ENCODE measurements at regions not wholly inside any gene's neighbourhood (a gene's known extent, or its start where the extent isn't known, plus 50 kb on each side); places are given as distances from the start of the nearest gene placed in this dataset.

DNA sequence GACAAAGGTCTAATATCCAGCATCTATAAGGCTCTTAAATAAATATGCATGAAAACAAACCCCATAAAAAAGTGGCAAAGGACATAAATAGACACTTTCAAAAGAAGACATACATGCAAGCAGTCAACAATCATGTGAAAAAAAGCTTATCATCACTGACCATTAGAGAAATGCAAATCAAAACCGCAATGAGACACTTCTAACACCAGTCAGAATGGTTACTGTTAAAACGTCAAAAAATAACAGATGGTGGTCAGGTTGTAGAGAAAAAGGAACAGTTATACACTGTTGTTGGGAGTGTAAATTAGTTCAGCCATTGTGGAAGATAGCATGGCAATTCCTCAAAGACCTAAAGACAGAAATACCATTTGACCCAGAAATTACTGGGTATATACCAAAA lies 440.7 kb upstream of the KCNMB2 start:
- intact Hi-C loops (cut with DNase I): no loop called here
- no peak overlapping the region for H3K27ac ChIP-seq
- WGBS, 2 donors: 92 to 96% methylated on average over 2 of the region's 2 CpGs
- H3K27me3 ChIP-seq: no peaks in the 10 kb centered on the region
- no peak overlapping the region for H3K4me3 ChIP-seq
- no peaks in the 10 kb centered on the region for H3K36me3 ChIP-seq
- H3K9me3 ChIP-seq: peaks cover 0 to 4% (median 0%) of the 10 kb centered on the region in 4 donors
- no peak for DNase-seq
- TF ChIP-seq, protein P1, sequence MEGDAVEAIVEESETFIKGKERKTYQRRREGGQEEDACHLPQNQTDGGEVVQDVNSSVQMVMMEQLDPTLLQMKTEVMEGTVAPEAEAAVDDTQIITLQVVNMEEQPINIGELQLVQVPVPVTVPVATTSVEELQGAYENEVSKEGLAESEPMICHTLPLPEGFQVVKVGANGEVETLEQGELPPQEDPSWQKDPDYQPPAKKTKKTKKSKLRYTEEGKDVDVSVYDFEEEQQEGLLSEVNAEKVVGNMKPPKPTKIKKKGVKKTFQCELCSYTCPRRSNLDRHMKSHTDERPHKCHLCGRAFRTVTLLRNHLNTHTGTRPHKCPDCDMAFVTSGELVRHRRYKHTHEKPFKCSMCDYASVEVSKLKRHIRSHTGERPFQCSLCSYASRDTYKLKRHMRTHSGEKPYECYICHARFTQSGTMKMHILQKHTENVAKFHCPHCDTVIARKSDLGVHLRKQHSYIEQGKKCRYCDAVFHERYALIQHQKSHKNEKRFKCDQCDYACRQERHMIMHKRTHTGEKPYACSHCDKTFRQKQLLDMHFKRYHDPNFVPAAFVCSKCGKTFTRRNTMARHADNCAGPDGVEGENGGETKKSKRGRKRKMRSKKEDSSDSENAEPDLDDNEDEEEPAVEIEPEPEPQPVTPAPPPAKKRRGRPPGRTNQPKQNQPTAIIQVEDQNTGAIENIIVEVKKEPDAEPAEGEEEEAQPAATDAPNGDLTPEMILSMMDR (IDR thresholded peaks at IDR 0.05): no peak
- TF ChIP-seq EP300 (IDR thresholded peaks at IDR 0.05): no peak
- TF ChIP-seq POLR2AphosphoS5 (IDR thresholded peaks at IDR 0.05): no peak
- TF ChIP-seq POLR2A (IDR thresholded peaks at IDR 0.05): no peak
- H3K4me1 ChIP-seq: peaks cover 0 to 6% (median under 1%) of the 10 kb centered on the region in 4 donors

DNA sequence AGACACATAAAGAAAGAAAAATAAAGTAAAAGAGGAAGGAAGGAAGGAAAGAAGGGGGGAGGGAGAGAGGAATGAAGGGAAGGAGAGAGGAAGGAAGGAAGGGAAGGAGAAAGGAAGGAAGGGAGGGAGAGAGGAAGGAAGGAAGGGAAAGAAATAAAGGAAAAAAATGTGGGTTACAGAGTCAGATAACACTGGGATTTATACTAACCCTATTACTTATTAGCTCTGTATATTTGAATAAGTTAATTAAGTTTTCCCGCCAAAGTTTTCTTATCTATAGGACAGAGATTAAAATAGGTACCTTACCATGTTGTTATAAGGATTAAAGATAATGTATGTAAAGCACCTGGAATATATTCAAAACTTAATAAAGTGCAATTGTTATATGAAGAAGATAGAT lies 439.3 kb upstream of the KCNMB2 start:
- DNase-seq: no peak
- Histone ChIP-seq H3K36me3 (no peaks in the 10 kb centered on the region), H3K4me1 (peaks cover 0 to 15% (median 7%) of the 10 kb centered on the region in 4 donors), H3K27ac (no peak overlapping the region), H3K27me3 (no peaks in the 10 kb centered on the region), H3K4me3 (no peak overlapping the region), H3K9me3 (peaks cover 0 to 4% (median 0%) of the 10 kb centered on the region in 4 donors)
- no peak for TF ChIP-seq POLR2A (IDR thresholded peaks at IDR 0.05)
- TF ChIP-seq, protein P1 (IDR thresholded peaks at IDR 0.05): no peak
- TF ChIP-seq POLR2AphosphoS5 (IDR thresholded peaks at IDR 0.05): no peak
- no peak for TF ChIP-seq EP300 (IDR thresholded peaks at IDR 0.05)
- 98% methylated on average over 1 of the region's 1 CpG for WGBS, 2 donors
- intact Hi-C loops (cut with DNase I): no loop called here

DNA sequence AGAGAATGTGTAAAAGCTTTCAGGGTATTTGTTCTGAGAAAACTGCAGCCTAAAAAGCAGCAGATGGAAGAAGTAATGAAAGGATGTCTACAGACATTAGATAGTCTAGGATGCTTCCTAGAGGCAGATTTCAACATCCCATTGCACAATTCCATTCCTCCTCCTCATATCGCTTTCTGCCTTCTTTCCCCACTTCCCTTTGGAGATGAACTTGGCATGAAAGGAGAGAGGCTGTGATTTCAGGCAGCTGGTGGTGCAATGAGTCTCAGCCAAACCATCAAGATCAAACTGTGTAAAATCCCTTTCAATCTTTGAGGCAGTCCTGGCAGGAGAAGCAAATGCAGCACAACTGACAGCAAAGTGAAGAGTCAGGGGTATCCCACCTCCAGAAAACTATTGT lies 438.7 kb upstream of the KCNMB2 start:
- TF ChIP-seq POLR2A (IDR thresholded peaks at IDR 0.05) (no peak), EP300 (IDR thresholded peaks at IDR 0.05) (no peak), POLR2AphosphoS5 (IDR thresholded peaks at IDR 0.05) (peak; percentile 56 to 74 (median 63))
- TF ChIP-seq, protein P1 (IDR thresholded peaks at IDR 0.05): no peak
- Histone ChIP-seq H3K36me3 (no peaks in the 10 kb centered on the region), H3K27me3 (no peaks in the 10 kb centered on the region), H3K4me3 (no peak overlapping the region), H3K27ac (peak overlapping the region in 3 of 4 donors; percentile 1 to 25 (median 4)), H3K9me3 (peaks cover 0 to 4% (median 0%) of the 10 kb centered on the region in 4 donors), H3K4me1 (peaks cover 0 to 20% (median 9%) of the 10 kb centered on the region in 4 donors)
- 71 to 84% methylated on average over 1 of the region's 1 CpG for WGBS, 2 donors
- no peak for DNase-seq
- intact Hi-C loops (cut with DNase I): no loop called here

DNA sequence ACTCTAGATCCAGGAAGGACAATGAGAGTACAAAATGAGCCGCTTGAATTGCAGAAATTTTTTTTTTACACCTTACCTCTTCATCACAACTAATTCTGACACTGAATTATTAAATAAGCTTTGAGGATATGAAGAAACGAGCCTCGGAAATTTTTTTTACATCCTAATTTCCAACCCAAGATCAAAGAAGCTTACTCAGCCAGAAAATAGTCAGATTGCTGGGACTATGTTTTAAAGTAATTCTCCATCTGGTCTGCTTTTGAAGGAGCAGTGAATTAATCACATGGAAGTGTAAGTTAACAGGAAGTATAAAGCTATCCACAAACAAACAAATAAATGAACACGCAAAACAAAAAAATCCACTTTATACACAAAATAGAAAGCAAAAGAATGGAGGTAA lies 437.0 kb upstream of the KCNMB2 start:
- TF ChIP-seq EP300 (IDR thresholded peaks at IDR 0.05): no peak
- TF ChIP-seq, protein P1 (IDR thresholded peaks at IDR 0.05): no peak
- TF ChIP-seq POLR2A (IDR thresholded peaks at IDR 0.05): no peak
- TF ChIP-seq POLR2AphosphoS5 (IDR thresholded peaks at IDR 0.05): no peak
- Histone ChIP-seq H3K4me1 (peaks cover 0 to 30% (median 18%) of the 10 kb centered on the region in 4 donors), H3K9me3 (peaks cover 0 to 3% (median 0%) of the 10 kb centered on the region in 4 donors), H3K27ac (no peak overlapping the region), H3K27me3 (no peaks in the 10 kb centered on the region), H3K4me3 (no peak overlapping the region), H3K36me3 (no peaks in the 10 kb centered on the region)
- no peak for DNase-seq
- intact Hi-C loops (cut with DNase I): no loop called here
- 95 to 97% methylated on average over 4 of the region's 4 CpGs for WGBS, 2 donors

DNA sequence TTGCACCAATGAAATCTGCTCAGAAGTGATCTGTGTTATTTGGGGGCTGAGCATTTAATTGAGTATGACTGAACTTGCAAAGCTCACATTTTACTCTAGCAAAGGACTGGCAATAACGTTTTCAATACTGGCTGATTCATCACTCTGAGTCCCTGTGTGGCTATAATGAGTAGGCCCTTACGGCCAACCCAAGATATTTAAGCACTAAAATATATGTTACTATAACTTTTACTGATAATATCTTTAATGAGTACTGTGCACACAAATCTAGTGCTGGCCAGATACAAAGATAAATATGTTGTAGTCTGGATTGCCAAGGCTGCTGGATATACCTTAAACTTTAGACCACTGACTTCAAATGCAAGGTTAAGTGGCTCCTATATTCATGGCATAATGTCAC lies 436.4 kb upstream of the KCNMB2 start:
- 61 to 72% methylated on average over 2 of the region's 2 CpGs for WGBS, 2 donors
- Histone ChIP-seq H3K4me3 (no peak overlapping the region), H3K27ac (no peak overlapping the region), H3K36me3 (no peaks in the 10 kb centered on the region), H3K4me1 (peaks cover 0 to 30% (median 18%) of the 10 kb centered on the region in 4 donors), H3K27me3 (no peaks in the 10 kb centered on the region), H3K9me3 (no peaks in the 10 kb centered on the region)
- no peak for DNase-seq
- intact Hi-C loops (cut with DNase I): no loop called here
- TF ChIP-seq EP300 (IDR thresholded peaks at IDR 0.05) (no peak), POLR2AphosphoS5 (IDR thresholded peaks at IDR 0.05) (no peak), POLR2A (IDR thresholded peaks at IDR 0.05) (no peak)
- TF ChIP-seq, protein P1 (IDR thresholded peaks at IDR 0.05): no peak
